IPS DF 19.7 (cell line): ENCODE measurements at regions not wholly inside any gene's neighbourhood (a gene's known extent, or its start where the extent isn't known, plus 50 kb on each side); places are given as distances from the start of the nearest gene placed in this dataset.
A peak's percentile ranks its signal among the peaks of the same experiment; 100 is the strongest.
"Not testable (repeated sequence)": the region's sequence is repeated elsewhere in the genome, so short reads cannot be mapped to it uniquely, and the experiment has no call there.

ENCODE experiments used
- DNase-seq: peaks from one replicate; pipeline ENCODE4 v3.0.0-alpha.2; 2013; ENCODE audit warnings: low read depth, low spot score

- DNase-seq = no peak
These were observed 170.9 kb upstream of the EXOC2 start for GRCh38 chr6:863831-864230.

- not testable (repeated sequence) for DNase-seq
These were observed 170.2 kb upstream of the EXOC2 start for GRCh38 chr6:863127-863526.

GRCh38 chr6:859936-860335 lies 167.0 kb upstream of the EXOC2 start:
- DNase-seq = no peak

- no peak for DNase-seq
These were observed 161.6 kb upstream of the EXOC2 start for GRCh38 chr6:854406-855118.

GRCh38 chr6:852216-852615 lies 159.3 kb upstream of the EXOC2 start:
- DNase-seq = not testable (repeated sequence)

- DNase-seq = no peak
These were observed 156.2 kb upstream of the EXOC2 start for GRCh38 chr6:849075-849506.

- DNase-seq = no peak
These were observed 152.6 kb upstream of the EXOC2 start for GRCh38 chr6:845566-845965.

GRCh38 chr6:845101-845500 lies 152.2 kb upstream of the EXOC2 start:
- no peak for DNase-seq

- DNase-seq = no peak
These were observed 149.2 kb upstream of the EXOC2 start for GRCh38 chr6:842141-842540.

GRCh38 chr6:841569-841968 lies 148.6 kb upstream of the EXOC2 start:
- DNase-seq = no peak

- no peak for DNase-seq
These were observed 146.3 kb upstream of the EXOC2 start for GRCh38 chr6:839201-839600.

GRCh38 chr6:837380-837779 lies 144.4 kb upstream of the EXOC2 start:
- DNase-seq = no peak

- no peak for DNase-seq
These were observed 143.4 kb upstream of the EXOC2 start for GRCh38 chr6:836276-836853.

- no peak for DNase-seq
These were observed 142.7 kb upstream of the EXOC2 start for GRCh38 chr6:835476-836160.

GRCh38 chr6:834866-835265 lies 141.9 kb upstream of the EXOC2 start:
- DNase-seq = no peak

GRCh38 chr6:834190-834589 lies 141.3 kb upstream of the EXOC2 start:
- DNase-seq = no peak

GRCh38 chr6:832804-833203 lies 139.9 kb upstream of the EXOC2 start:
- not testable (repeated sequence) for DNase-seq

- no peak for DNase-seq
These were observed 137.9 kb upstream of the EXOC2 start for GRCh38 chr6:830667-831327.

GRCh38 chr6:829656-830055 lies 136.7 kb upstream of the EXOC2 start:
- peak; percentile 57 for DNase-seq

GRCh38 chr6:827431-827830 lies 134.5 kb upstream of the EXOC2 start:
- no peak for DNase-seq

GRCh38 chr6:819122-819521 lies 126.2 kb upstream of the EXOC2 start:
- no peak for DNase-seq

GRCh38 chr6:818196-818595 lies 125.3 kb upstream of the EXOC2 start:
- no peak for DNase-seq
